GM19239 (cell line): ENCODE measurements at regions not wholly inside any gene's neighbourhood (a gene's known extent, or its start where the extent isn't known, plus 50 kb on each side); places are given as distances from the start of the nearest gene placed in this dataset.

ENCODE experiments used
- DNase-seq: peaks from one replicate; pipeline ENCODE4 v3.0.0; 2011; ENCODE audit warnings: low spot score; ENCODE audit not compliant: insufficient read length
- FAIRE-seq: peaks from 2 replicates; lab custom pipeline; 2011; peaks lifted over from hg19 to GRCh38; lab: Jason Lieb, UNC

GRCh38 chr3:177928172-177928873 lies 607.9 kb upstream of the KCNMB2 start:
- FAIRE-seq (peak; percentile 59), DNase-seq (no peak)

- FAIRE-seq: no peak
- no peak for DNase-seq
These were observed 606.9 kb upstream of the KCNMB2 start for GRCh38 chr3:177929310-177929709.

- DNase-seq: no peak
- FAIRE-seq: no peak
These were observed 605.5 kb upstream of the KCNMB2 start for GRCh38 chr3:177930771-177931170.

GRCh38 chr3:177931346-177931745 lies 604.9 kb upstream of the KCNMB2 start:
- no peak for DNase-seq
- FAIRE-seq: no peak

GRCh38 chr3:177932346-177932745 lies 603.9 kb upstream of the KCNMB2 start:
- FAIRE-seq (no peak), DNase-seq (no peak)

GRCh38 chr3:177932750-177933660 lies 603.2 kb upstream of the KCNMB2 start:
- FAIRE-seq (no peak), DNase-seq (no peak)

GRCh38 chr3:177934001-177934891 lies 602.0 kb upstream of the KCNMB2 start:
- no peak for FAIRE-seq
- no peak for DNase-seq

- DNase-seq: no peak
- no peak for FAIRE-seq
These were observed 601.2 kb upstream of the KCNMB2 start for GRCh38 chr3:177935047-177935446.

- DNase-seq: no peak
- FAIRE-seq: no peak
These were observed 599.5 kb upstream of the KCNMB2 start for GRCh38 chr3:177936721-177937120.

- FAIRE-seq (no peak), DNase-seq (no peak)
These were observed 593.3 kb upstream of the KCNMB2 start for GRCh38 chr3:177942911-177943310.

GRCh38 chr3:177944228-177944661 lies 592.0 kb upstream of the KCNMB2 start:
- peak; percentile 44 for FAIRE-seq
- no peak for DNase-seq

- no peak for DNase-seq
- no peak for FAIRE-seq
These were observed 590.2 kb upstream of the KCNMB2 start for GRCh38 chr3:177946048-177946447.

- FAIRE-seq: no peak
- no peak for DNase-seq
These were observed 589.7 kb upstream of the KCNMB2 start for GRCh38 chr3:177946497-177946896.

GRCh38 chr3:177946936-177947335 lies 589.3 kb upstream of the KCNMB2 start:
- FAIRE-seq (no peak), DNase-seq (no peak)

- DNase-seq (no peak), FAIRE-seq (no peak)
These were observed 588.3 kb upstream of the KCNMB2 start for GRCh38 chr3:177947901-177948300.

GRCh38 chr3:177948716-177949425 lies 587.4 kb upstream of the KCNMB2 start:
- DNase-seq (no peak), FAIRE-seq (no peak)

GRCh38 chr3:177959188-177959587 lies 577.0 kb upstream of the KCNMB2 start:
- DNase-seq (no peak), FAIRE-seq (no peak)

- DNase-seq: no peak
- FAIRE-seq: no peak
These were observed 576.2 kb upstream of the KCNMB2 start for GRCh38 chr3:177960014-177960413.

- no peak for FAIRE-seq
These were observed 575.5 kb upstream of the KCNMB2 start for GRCh38 chr3:177960722-177961121.

GRCh38 chr3:177961784-177962183 lies 574.5 kb upstream of the KCNMB2 start:
- no peak for FAIRE-seq

More at GRCh38 chr3:177960722-177961121, 575.5 kb upstream of the KCNMB2 start:
- no peak for DNase-seq

More at GRCh38 chr3:177961784-177962183, 574.5 kb upstream of the KCNMB2 start:
- no peak for DNase-seq
